Ishikawa (cell line): ENCODE measurements at regions not wholly inside any gene's neighbourhood (a gene's known extent, or its start where the extent isn't known, plus 50 kb on each side); places are given as distances from the start of the nearest gene placed in this dataset.

Experiments used
- CEBPB ChIP-seq: IDR thresholded peaks from 2 replicates; pipeline ENCODE4 v1.6.1; 2012
- CREB1 ChIP-seq: IDR thresholded peaks from 2 replicates; pipeline ENCODE4 v1.6.1; 2012; ENCODE audit warnings: low read depth
- EGR1 ChIP-seq: IDR thresholded peaks from 2 replicates; pipeline ENCODE4 v1.6.1; 2012
- EP300 ChIP-seq: IDR thresholded peaks from 2 replicates; pipeline ENCODE4 v1.6.1; 2012; ENCODE audit warnings: borderline replicate concordance
- FOXM1 ChIP-seq: IDR thresholded peaks from 2 replicates; pipeline ENCODE4 v1.6.1; 2012; ENCODE audit warnings: low read depth, borderline replicate concordance
- MAX ChIP-seq: IDR thresholded peaks from 2 replicates; pipeline ENCODE4 v1.6.1; 2012
- NFIC ChIP-seq: IDR thresholded peaks from 2 replicates; pipeline ENCODE4 v1.6.1; 2012
- RAD21 ChIP-seq: IDR thresholded peaks from 2 replicates; pipeline ENCODE4 v1.6.1; 2012; ENCODE audit warnings: low read depth
- REST ChIP-seq: IDR thresholded peaks from 2 replicates; pipeline ENCODE4 v1.6.1; 2012; ENCODE audit warnings: low read depth, mild to moderate bottlenecking
- TAF1 ChIP-seq: IDR thresholded peaks from 2 replicates; pipeline ENCODE4 v1.6.1; 2012; ENCODE audit warnings: low read depth, mild to moderate bottlenecking
- TCF12 ChIP-seq: IDR thresholded peaks from 2 replicates; pipeline ENCODE4 v1.6.1; 2012; ENCODE audit warnings: low read depth
- TEAD4 ChIP-seq: IDR thresholded peaks from 2 replicates; pipeline ENCODE4 v1.6.1; 2012
- USF1 ChIP-seq: IDR thresholded peaks from 2 replicates; pipeline ENCODE4 v1.6.1; 2012
- YY1 ChIP-seq: IDR thresholded peaks from 2 replicates; pipeline ENCODE4 v1.6.1; 2012; ENCODE audit warnings: low read depth
- ZBTB7A ChIP-seq: IDR thresholded peaks from 2 replicates; pipeline ENCODE4 v1.6.1; 2012; ENCODE audit warnings: low read depth

- TF ChIP-seq MAX: no peak
- peak; percentile 58 for TF ChIP-seq RAD21
Observed at GRCh38 chr1:73839922-73840321, 358.1 kb downstream of the LRRIQ3 start.

GRCh38 chr1:73832276-73833181 is 365.4 kb downstream of the LRRIQ3 start:
- TF ChIP-seq EGR1 (no peak), REST (no peak), CEBPB (no peak), EP300 (no peak), TCF12 (no peak), RAD21 (no peak), TAF1 (no peak), USF1 (no peak), MAX (no peak), ZBTB7A (no peak), FOXM1 (no peak), CREB1 (no peak), TEAD4 (no peak), NFIC (no peak), YY1 (no peak)

GRCh38 chr1:73824065-73824464 is 373.9 kb downstream of the LRRIQ3 start:
- TF ChIP-seq TCF12: no peak

GRCh38 chr1:73821520-73821919 is 376.5 kb downstream of the LRRIQ3 start:
- no peak for TF ChIP-seq CEBPB

GRCh38 chr1:73820843-73821242 is 377.1 kb downstream of the LRRIQ3 start:
- TF ChIP-seq NFIC (no peak), TEAD4 (no peak), MAX (no peak), FOXM1 (no peak), RAD21 (no peak), CREB1 (no peak), TCF12 (no peak), USF1 (no peak), YY1 (no peak), REST (no peak), TAF1 (no peak), EP300 (no peak), ZBTB7A (no peak), EGR1 (no peak)

- no peak for TF ChIP-seq ZBTB7A
- TF ChIP-seq RAD21: no peak
- no peak for TF ChIP-seq MAX
- TF ChIP-seq EP300: no peak
- no peak for TF ChIP-seq USF1
- no peak for TF ChIP-seq TCF12
- TF ChIP-seq TAF1: no peak
- no peak for TF ChIP-seq CREB1
- no peak for TF ChIP-seq YY1
- no peak for TF ChIP-seq NFIC
- TF ChIP-seq REST: no peak
- no peak for TF ChIP-seq CEBPB
- TF ChIP-seq TEAD4: no peak
- TF ChIP-seq EGR1: no peak
- TF ChIP-seq FOXM1: no peak
Observed at GRCh38 chr1:73813716-73814115, 384.3 kb downstream of the LRRIQ3 start.
